NCI-H524 treated with DMSO at 0.1 percent for 48 hours (cell line): ENCODE measurements at regions not wholly inside any gene's neighbourhood (a gene's known extent, or its start where the extent isn't known, plus 50 kb on each side); places are given as distances from the start of the nearest gene placed in this dataset.

Source experiments
- DNase-seq: peaks from one replicate; lab custom pipeline; 2025; lab: John Stamatoyannopoulos, UW

GRCh38 chr11:104338186-104338585, 174.2 kb upstream of the PDGFD start:
- DNase-seq: no peak

- no peak for DNase-seq
Measured at GRCh38 chr11:104337273-104337672, 173.3 kb upstream of the PDGFD start.

- DNase-seq: no peak
Measured at GRCh38 chr11:104333977-104334376, 170.0 kb upstream of the PDGFD start.

- DNase-seq: no peak
Measured at GRCh38 chr11:104332110-104332509, 168.2 kb upstream of the PDGFD start.

- no peak for DNase-seq
Measured at GRCh38 chr11:104329078-104329665, 165.2 kb upstream of the PDGFD start.

- DNase-seq: no peak
Measured at GRCh38 chr11:104328512-104328907, 164.6 kb upstream of the PDGFD start.

- DNase-seq: no peak
Measured at GRCh38 chr11:104327861-104328511, 164.0 kb upstream of the PDGFD start.

GRCh38 chr11:104325093-104325492, 161.1 kb upstream of the PDGFD start:
- no peak for DNase-seq

- DNase-seq: no peak
Measured at GRCh38 chr11:104324276-104324675, 160.3 kb upstream of the PDGFD start.

- no peak for DNase-seq
Measured at GRCh38 chr11:104323841-104324240, 159.9 kb upstream of the PDGFD start.

- DNase-seq: no peak
Measured at GRCh38 chr11:104322696-104323095, 158.7 kb upstream of the PDGFD start.

- DNase-seq: no peak
Measured at GRCh38 chr11:104320956-104321355, 157.0 kb upstream of the PDGFD start.

GRCh38 chr11:104320097-104320496, 156.2 kb upstream of the PDGFD start:
- DNase-seq: no peak

- no peak for DNase-seq
Measured at GRCh38 chr11:104319396-104319795, 155.4 kb upstream of the PDGFD start.

GRCh38 chr11:104306862-104307474, 143.0 kb upstream of the PDGFD start:
- DNase-seq: no peak

- no peak for DNase-seq
Measured at GRCh38 chr11:104301776-104302175, 137.8 kb upstream of the PDGFD start.

- DNase-seq: no peak
Measured at GRCh38 chr11:104291646-104292045, 127.7 kb upstream of the PDGFD start.

GRCh38 chr11:104286129-104286528, 122.2 kb upstream of the PDGFD start:
- DNase-seq: no peak

- no peak for DNase-seq
Measured at GRCh38 chr11:104279587-104279986, 115.6 kb upstream of the PDGFD start.

- no peak for DNase-seq
Measured at GRCh38 chr11:104275992-104276391, 112.0 kb upstream of the PDGFD start.

GRCh38 chr11:104260456-104260855, 96.5 kb upstream of the PDGFD start:
- no peak for DNase-seq

GRCh38 chr11:104259121-104259610, 95.2 kb upstream of the PDGFD start:
- no peak for DNase-seq

- no peak for DNase-seq
Measured at GRCh38 chr11:104256525-104256924, 92.6 kb upstream of the PDGFD start.
